ENCODE measurements at regions not wholly inside any gene's neighbourhood (a gene's known extent, or its start where the extent isn't known, plus 50 kb on each side); places are given as distances from the start of the nearest gene placed in this dataset.

DNA sequence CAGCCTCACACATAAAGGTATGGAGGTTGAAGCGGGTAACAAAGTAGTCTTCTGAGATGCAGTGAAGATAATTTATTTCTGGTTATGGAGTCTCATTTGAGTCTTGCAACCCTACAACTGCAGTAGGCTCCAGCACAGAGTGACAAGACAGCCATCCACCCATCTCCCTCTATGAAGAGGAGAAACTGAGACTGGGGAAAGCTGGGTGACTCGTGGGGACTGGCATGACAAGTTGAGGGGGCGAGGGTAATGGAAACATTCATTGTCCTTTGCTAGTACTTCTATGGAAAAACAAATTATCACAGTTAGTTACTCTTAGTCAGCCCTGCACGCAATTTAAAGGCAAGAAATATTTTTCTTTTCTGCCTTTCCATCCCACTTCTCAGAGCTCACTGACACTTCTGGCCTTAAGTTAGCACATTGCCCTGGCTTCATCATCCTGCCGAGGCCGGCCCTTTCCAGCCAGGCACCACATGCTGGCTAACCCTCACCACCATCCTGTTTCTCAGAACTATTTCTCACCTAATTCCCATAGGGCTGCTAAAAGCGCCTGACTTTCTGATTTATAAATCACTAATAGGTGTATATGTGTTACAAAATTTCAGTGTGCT lies 361.1 kb downstream of the ETS1 start:
- no peak for DNase-seq (ENCODE audit: low read depth in 2 of 2)

DNA sequence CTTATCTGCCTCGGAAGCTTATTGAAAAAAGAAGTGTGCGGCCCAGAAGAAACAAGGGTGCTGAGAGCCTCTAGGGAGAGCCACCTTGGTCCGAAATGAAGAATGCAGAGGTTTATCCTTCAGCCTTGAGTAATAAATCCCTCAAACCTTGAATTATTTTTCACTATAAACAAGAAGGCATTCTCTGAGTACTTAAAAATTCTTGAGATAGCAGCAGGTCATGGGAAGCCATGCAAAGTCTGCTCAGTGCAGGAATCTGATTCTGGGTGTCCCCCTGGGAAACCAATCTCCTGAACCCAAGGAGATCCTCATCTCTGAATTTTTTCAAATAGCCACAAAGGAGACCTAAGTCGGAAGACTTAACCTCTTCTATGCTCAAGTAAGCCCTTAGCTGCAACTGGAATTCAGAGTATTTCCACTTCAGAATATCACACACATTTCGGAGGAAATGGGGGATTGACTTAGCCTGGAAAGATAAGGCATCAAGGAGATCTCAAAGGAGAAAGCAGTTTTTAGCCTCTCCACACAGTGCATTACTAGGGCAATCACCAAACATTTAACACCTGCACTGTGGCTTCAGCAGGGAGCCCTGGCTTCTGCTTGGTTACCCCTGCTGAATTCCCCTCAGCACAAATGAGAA lies 365.0 kb downstream of the ETS1 start:
- DNase-seq (ENCODE audit: low read depth in 2 of 2): no peak

DNA sequence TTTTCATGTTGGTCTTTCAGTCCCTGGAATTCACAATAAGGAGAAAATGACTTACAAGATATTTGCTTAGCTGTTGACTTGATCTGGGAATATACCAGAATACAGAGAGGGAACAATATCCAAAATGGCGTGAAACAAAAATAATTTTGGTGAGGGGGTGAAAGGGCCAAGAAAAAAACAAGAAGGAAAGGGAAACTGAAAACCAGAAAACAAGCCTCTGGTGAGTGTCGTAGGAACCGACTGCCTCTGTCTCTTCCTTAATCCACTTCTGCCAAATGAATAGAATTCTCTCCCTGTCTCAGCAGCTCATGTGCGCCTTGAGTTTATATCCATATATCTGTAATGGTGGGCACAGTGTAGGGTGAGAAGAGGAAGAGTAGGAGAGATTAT lies 367.6 kb downstream of the ETS1 start:
- no peak for DNase-seq (ENCODE audit: low read depth in 2 of 2)

DNA sequence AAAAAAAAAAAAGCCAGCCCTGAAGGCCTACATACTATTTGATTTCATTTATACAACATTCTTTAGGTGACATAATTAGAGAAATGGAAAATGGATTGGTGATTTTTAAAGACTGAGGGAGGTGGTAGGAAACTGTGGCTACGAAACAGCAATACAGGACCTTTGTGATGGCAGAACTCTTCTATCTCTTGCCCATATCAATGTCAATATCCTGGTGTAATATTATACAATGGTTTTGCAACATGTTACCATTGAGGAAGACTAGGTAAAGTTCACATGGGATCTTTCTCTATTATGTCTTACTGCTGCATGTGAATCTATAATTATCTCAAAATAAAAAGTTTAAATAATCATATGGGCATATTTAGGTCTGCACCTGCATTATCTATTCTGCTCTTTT lies 371.2 kb downstream of the ETS1 start:
- no peak for DNase-seq (ENCODE audit: low read depth in 2 of 2)

DNA sequence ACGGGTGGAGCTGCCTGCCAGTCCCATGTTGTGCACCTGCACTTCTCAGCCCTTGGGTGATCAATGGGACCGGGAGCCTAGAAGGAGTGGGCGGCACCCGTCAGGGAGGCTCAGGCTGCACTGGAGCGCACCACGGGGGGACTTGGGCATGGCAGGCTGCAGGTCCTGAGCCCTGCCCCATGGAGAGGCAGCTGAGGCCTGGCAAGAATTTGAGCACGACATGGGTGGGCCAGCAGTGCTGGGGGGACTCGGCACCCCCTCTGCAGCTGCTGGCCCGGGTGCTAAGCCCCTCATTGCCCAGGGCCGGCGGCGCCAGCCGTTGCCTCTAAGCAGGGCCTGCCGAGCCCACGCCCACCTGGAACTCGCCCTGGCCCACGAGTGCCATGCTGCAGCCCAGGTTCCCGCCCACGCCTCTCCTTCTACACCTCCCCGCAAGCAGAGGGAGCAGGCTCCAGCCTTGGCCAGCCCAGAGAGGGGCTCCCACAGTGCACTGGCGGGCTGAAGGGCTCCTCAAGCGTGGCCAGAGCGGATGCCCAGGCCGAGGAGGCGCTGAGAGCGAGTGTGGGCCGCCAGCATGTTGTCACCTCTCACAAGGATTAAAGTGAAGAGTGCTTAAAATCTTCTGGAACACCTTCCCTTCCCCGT lies 372.0 kb downstream of the ETS1 start:
- DNase-seq (ENCODE audit: low read depth in 2 of 2): no peak

DNA sequence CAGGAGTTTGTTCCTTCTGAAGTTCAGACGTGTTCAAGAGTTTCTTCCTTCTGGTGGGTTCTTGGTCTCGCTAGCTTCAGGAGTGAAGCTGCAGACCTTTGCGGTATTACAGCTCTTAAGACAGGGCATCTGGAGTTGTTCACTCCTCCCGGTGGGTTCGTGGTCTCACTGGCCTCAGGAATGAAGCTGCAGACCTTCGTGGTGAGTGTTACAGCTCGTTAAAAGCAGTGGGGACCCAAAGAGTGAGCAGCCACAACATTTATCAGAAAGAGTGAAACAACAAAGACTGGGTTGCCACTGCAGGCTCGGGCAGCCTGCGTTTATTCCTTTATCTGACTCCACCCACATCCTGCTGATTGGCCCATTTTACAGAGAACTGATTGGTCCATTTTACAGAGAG lies 373.1 kb downstream of the ETS1 start:
- no peak for DNase-seq (ENCODE audit: low read depth in 2 of 2)

DNA sequence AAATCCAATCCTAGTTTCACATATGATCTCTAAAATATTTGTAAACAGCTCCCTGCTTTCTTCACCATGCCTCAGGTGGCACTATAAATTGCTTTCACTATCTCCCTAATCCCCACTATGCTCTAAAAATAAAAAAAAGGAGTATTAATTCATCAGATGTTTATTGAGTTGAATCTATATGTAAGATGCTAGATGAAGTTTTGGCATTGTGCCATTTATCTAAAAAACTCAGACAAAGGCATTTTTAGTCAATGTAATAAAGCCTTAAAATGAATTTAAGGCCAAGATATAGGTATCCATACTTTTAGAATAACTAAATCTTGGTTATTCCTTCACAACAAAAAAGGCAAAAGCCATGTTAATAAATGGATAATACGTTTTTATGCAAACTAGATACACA lies 373.9 kb downstream of the ETS1 start:
- DNase-seq (ENCODE audit: low read depth in 2 of 2): no peak

DNA sequence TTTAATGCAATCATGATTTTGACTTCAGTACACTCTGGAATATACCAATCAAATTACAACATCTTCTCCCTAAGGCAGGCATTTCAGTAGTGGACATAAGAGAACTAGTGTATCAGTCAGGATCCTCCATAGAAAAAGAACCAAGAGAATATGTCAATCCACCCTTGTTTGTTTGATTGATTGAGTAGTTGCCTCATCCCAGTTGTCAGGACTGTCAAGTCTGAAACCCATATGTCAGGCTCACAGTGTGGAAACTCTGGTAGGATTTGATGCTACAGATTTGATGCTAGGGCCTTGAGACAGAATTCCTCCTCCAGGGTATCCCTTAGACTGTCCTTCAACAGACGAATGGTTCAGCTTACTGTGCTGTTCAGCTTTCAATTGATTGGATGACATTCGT lies 375.0 kb downstream of the ETS1 start:
- DNase-seq (ENCODE audit: low read depth in 2 of 2): no peak

DNA sequence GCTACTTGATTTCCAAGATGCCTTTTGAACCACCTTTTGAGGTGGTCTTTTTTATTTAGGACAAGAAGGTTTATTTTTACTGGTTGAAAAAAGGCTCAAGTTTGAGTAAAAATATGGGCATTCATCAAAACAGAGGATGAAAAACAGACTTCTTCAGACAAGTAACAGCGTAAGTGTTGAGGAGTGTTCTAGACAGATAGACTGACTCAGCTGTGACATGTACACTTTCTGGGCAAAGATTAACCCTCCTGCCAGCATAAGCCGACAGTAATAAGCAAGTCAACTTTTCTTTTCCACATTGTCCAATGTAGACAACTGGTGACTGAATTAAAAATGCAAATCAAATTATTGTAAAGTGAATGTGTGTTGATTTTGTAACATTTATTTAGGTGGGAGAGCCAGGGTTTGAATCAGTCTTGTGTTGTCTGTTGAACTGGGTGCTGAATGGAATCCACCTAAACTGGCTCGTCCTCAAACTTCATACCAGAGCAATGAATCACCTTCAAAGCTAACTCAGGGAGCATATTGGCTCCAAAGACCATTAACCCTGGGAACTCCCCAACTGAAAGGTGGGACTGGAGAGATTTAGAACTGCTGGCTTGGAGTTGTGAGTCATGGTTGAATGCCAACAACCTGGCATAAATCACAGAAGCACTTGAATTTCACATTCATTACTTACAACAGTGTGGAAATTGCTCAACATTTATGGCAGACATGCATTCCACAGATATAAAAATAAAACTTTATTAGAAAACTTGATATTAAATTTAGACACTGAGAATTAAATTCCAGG lies 377.0 kb downstream of the ETS1 start:
- DNase-seq (ENCODE audit: low read depth in 2 of 2): no peak

DNA sequence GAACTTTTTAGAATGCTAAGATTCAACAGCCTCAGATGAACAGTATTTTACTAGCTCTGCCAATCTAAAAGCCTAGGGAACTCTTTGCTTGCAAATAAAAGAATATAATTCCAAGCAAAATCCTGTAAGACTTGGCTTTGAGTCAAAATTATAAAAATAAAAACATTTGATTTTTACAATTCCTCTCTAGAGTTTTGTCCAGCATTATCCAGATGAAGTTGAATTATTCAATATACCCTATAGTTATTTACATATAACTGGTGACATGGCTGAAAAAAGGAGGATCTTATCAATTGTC lies 378.3 kb downstream of the ETS1 start:
- no peak for DNase-seq (ENCODE audit: low read depth in 2 of 2)

DNA sequence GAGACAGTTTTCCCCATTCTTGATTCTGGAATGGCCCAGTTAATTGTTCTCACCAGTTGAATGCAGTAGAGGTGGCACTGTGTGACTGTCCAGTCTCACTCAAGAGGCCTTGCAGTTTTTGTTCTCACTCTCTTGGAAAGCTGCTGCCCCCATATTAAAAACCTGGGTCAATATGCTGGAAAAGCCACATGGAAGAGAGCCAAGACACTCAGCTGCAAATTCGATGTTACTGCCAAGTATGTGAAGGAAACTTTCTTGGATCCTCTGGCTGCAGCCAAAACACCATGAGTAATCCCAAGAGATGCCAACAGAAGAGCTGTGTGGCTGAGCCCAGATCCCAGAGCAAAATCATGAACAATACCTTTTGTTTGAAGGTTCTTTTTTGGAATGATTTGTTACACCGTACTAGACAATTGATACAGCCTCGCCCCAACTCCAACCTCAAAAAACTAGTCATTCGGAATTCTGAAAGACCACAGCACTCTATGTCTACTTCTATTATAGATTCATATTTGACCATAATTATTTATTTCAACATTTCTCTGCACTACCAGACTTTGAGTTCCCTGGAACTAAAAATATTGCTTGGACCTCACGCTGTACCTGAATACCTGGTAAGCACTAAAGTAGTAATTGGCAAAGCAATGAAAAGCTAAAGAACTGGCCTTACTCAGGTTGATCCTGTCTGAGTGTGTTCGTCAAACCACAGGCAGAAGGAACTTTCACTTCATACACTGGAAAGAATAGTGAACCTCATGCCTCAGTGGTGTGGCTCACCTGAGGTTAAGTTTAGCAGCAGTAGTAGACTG lies 378.8 kb downstream of the ETS1 start:
- no peak for DNase-seq (ENCODE audit: low read depth in 2 of 2)

DNA sequence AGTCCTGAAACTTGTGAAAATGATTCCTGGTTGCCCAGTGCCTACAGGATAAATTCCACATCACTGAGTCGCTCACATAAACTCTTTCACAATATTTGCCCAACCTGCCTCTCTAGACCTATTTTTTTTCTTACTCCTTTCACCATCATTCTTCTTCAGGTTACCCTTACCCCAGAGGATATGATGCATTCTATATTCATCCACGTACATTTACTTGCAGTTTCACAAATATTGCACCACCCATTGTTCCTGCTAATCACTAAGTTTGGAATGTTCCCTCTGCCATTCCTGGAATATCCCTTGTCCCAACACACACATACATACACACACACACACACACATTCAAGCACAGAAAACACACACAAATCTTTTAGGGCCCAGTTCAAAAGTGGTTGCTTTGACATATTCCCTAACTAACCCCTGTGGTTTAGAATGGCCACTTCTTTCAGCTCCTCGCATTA lies 379.5 kb downstream of the ETS1 start:
- no peak for DNase-seq (ENCODE audit: low read depth in 2 of 2)

DNA sequence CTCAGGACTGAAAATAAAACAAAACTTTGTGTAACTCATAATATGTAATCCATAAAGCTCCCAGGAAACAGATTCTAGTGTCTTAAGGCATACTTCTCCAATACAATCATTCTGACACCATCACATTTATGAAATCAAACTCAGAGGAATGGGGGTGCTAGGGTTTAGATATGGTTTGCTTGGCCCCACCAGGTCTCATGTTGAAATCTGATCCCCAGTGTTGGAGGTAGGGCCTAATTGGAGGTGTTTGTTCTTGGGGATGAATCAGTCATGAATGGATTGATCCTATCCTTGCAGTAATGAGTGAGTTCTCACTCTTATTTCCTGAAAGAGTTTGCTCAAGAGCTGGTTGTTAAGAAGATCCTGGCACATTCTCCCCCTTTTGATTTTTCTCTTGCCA lies 380.9 kb downstream of the ETS1 start:
- no peak for DNase-seq (ENCODE audit: low read depth in 2 of 2)

DNA sequence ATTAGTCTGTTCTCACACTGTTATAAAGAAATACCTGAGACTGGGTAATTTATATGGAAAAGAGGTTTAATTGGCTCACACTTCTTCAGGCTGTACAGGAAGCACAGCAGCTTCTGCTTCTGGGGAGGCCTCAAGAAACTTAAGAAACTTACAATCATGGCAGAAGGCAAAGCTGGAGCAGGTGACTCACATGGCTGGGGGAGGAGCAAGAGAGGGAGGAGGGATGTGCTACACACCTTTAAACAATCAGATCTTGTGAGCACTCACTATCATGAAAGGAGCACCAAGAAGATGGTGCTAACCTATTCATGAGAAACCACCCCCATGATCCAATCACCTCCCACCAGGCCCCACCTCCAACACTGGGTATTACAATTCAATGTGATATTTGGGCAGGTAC lies 381.6 kb downstream of the ETS1 start:
- DNase-seq (ENCODE audit: low read depth in 2 of 2): peak in 1 of 2 donors; percentile 3

DNA sequence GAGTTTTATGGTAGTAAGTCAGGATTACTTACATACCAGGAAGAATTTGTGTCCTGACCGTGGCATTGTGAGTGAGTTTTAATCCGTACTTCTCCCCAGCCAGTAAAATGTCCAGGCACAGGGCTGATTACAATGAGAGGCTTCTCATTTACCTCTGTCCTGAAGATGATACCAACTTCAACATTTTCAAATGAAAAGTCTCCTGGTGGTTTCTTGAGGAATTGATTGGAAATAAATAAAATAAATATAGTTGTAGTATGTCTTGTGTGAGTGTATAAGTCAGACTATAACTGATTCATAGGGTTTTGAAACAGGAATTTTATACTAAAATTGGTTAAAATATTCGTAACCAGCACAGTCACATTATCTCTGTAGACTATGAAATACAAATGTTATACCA lies 382.5 kb downstream of the ETS1 start:
- DNase-seq (ENCODE audit: low read depth in 2 of 2): no peak

DNA sequence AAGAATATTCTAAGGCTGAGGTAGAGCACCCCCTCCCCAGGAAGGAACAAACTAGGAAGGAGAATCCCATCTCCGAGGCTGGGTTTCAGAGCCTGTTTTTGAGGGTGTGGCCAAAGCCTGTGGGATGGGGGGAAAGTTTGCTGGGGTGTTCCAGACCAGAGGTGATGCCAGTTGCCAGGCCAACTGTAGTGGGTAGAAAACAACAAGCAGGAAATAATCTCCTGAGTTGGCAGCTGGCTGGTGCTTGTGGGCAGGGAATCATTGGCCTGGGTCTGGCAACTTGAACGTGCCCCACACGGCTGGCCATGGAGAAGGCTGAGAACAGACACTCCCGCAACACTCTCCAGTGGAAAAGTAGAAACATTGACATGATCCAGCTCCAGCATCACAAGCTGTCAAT lies 385.6 kb downstream of the ETS1 start:
- DNase-seq (ENCODE audit: low read depth in 2 of 2): no peak

DNA sequence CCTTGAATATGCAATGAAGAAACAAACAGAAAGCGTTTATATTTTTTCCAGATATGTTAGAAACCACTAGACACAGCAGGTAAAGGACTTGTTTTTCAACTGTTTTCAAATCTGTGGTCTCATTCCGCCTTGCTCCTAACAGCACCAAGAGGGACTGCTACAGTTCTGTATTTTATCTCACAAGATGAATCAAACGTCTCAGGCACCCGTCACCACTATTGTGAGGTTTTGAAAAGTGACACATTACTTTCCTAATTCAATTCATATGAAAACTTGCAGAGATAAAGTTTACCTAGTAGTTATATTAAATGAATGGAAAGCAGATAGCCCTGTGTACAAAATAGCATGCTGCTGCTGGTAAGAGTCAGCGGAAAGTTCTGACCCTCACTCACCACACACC lies 386.3 kb downstream of the ETS1 start:
- no peak for DNase-seq (ENCODE audit: low read depth in 2 of 2)

DNA sequence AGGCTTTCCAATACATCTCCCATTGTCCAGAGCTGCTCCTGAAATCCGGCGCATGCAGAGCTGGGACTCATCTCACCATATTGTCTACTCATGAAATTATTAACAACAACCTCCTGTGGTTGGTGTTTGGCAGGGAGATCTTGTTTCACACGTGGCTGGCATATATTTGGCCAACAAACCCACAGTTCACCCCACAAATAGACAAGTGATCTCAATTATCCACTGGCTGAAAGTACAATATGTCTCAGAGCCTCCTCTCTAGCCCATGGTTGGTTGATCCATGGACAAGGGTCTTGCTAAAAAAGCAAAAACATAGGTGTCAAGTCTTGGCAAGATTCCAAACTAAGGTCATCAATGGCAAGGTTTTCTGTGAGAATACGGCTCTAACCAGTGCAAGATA lies 386.9 kb downstream of the ETS1 start:
- DNase-seq (ENCODE audit: low read depth in 2 of 2): no peak

DNA sequence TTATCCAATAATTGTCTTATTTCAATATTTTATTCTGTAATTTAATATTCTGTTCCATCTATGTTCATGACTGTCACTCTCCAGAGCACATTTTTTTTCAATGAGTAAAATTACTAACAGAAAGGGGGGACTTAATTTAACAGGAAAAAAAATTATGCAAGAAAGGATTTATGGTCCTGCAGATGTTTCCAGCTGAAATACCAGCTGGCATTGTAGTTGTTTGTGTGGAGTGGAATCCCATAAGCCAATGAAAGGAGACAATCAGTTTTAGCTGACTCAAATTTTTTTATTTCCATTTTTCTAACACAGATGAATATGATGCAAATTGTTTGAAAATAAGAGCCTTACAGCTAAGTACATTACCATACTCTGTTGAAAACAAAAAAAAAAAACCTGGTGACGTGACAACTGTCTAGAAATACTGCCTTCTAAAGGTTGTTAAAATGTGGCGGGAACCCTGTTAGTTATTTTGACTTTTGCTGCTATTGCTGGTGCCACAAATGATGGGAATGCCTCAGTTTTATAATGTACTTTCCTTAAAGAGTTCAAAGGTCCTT lies 389.1 kb downstream of the ETS1 start:
- no peak for DNase-seq (ENCODE audit: low read depth in 2 of 2)

DNA sequence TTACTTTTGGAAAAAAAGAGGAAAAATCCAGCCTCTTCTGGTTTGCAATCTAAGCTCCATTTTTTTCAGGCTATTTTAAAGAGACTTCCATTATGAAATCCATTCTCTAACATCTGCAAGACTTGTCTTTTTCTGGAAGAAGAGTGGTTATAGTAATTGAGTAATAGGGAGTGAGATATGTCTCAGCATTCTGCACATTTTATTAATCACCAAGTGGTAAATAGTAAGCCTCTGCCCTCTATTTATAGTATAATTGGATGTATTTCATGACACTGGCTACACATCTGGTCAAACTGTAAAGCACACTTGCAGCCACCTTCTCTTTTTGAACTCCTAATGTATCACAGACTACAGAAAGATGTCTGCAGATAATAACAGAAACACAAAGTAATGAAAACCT lies 391.1 kb downstream of the ETS1 start:
- DNase-seq (ENCODE audit: low read depth in 2 of 2): no peak

DNA sequence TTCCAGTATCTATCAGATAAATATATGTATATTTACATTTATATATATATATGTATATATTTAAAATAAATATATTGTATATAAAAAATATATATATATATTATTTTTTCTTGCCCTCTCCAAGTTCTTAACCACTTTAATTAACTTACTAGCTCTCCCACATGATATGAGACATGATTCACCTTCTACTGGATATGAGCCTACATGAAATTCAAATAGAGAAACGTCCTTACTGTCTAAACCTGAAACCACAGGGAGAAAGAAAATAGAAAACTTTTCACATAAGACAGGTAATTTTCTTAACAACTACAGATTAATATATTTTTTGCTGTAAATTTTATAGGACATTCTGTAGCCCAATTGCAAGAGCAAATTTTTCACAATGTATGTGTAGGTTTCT lies 391.6 kb downstream of the ETS1 start:
- DNase-seq (ENCODE audit: low read depth in 2 of 2): no peak

Measured in stimulated activated CD4-positive, alpha-beta T cell treated with anti-CD3 and anti-CD28 coated beads, Interleukin-1b, Interleukin-23, amount 100 ng/mL, for 4 hours (primary cell).